Osteocyte (in vitro differentiated cells): ENCODE measurements at regions not wholly inside any gene's neighbourhood (a gene's known extent, or its start where the extent isn't known, plus 50 kb on each side); places are given as distances from the start of the nearest gene placed in this dataset.

ENCODE experiments used
- DNase-seq: peaks from one replicate; pipeline ENCODE4 v3.0.0; 2021; ENCODE audit warnings: mixed read lengths; ENCODE audit not compliant: unreplicated experiment; ENCODE audit errors: extremely low spot score
- H3K27ac Mint-ChIP-seq: one replicate; pipeline ENCODE4 v1.8.0; 2021; ENCODE audit warnings: mild to moderate bottlenecking, mixed read lengths; ENCODE audit not compliant: unreplicated experiment
- H3K27me3 Mint-ChIP-seq: one replicate; pipeline ENCODE4 v1.8.0; 2021; ENCODE audit warnings: mixed read lengths; ENCODE audit not compliant: unreplicated experiment
- H3K36me3 Mint-ChIP-seq: one replicate; pipeline ENCODE4 v1.8.0; 2021; ENCODE audit warnings: mixed read lengths; ENCODE audit not compliant: unreplicated experiment
- H3K4me1 Mint-ChIP-seq: one replicate; pipeline ENCODE4 v1.8.0; 2021; ENCODE audit warnings: mixed read lengths; ENCODE audit not compliant: unreplicated experiment
- H3K4me3 Mint-ChIP-seq: one replicate; pipeline ENCODE4 v1.8.0; 2021; ENCODE audit warnings: mild to moderate bottlenecking, moderate library complexity, mixed read lengths; ENCODE audit not compliant: unreplicated experiment
- H3K9me3 Mint-ChIP-seq: one replicate; pipeline ENCODE4 v1.8.0; 2021; ENCODE audit warnings: mixed read lengths; ENCODE audit not compliant: unreplicated experiment
- CTCF ChIP-seq: fragments of 200-600 bp; sonication (generic); IDR thresholded peaks from 2 replicates; pipeline ENCODE4 v1.5.0; 2021; ENCODE audit warnings: antibody characterized with exemption, mild to moderate bottlenecking, moderate library complexity

DNA sequence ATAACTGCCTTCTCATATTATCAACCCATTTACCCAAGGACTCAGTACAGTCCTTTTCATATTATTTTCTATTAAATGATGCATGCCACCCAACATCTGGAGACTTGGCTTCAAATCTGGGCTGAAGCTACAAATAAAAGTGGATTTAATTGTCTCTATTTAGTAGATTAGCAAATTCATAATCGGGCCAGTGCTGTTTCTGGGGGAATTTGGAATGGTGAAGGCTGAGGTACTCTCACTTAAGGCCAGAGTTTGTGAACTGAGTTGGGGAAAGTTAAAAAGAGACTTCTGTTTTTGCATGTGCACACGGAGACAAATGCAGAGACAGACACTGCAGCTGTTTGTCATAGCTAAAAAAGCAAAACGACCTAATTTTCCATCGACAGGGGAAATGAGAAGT is 100.9 kb downstream of the PFDN4 start:
- no peak overlapping the region for H3K4me3 Mint-ChIP-seq
- no peak overlapping the region for H3K27ac Mint-ChIP-seq
- H3K27me3 Mint-ChIP-seq: peaks cover under 1% of the 10 kb centered on the region
- H3K4me1 Mint-ChIP-seq: no peaks in the 10 kb centered on the region
- TF ChIP-seq CTCF: no peak
- no peaks in the 10 kb centered on the region for H3K36me3 Mint-ChIP-seq
- H3K9me3 Mint-ChIP-seq: no peaks in the 10 kb centered on the region
- no peak for DNase-seq

DNA sequence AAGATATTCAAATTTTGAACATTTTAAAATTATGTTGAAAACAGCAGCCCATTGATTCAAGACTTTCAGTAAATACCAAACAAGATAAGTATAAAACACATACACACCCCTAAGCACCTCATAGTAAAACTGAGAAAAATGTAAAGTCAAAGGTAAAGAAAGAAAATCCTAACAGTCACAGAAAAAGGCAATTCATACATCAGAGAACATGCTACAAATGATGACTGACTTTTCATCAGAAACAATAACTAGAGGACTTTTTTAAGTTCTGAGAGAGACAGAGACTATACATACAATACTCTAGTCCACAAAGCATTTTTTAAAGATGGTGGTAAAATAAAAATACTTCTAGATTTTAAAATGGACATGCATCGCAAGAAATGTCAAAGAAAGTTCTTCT is 111.0 kb downstream of the PFDN4 start:
- Mint-ChIP-seq H3K27ac (no peak overlapping the region), H3K9me3 (no peaks in the 10 kb centered on the region), H3K4me1 (peaks cover 10% of the 10 kb centered on the region), H3K27me3 (peaks cover 4% of the 10 kb centered on the region), H3K4me3 (no peak overlapping the region), H3K36me3 (no peaks in the 10 kb centered on the region)
- DNase-seq: no peak
- TF ChIP-seq CTCF: no peak

GRCh38 chr20:54320148-54320607 is 112.3 kb downstream of the PFDN4 start:
- no peaks in the 10 kb centered on the region for H3K27me3 Mint-ChIP-seq
- no peaks in the 10 kb centered on the region for H3K9me3 Mint-ChIP-seq
- no peaks in the 10 kb centered on the region for H3K36me3 Mint-ChIP-seq
- no peak overlapping the region for H3K27ac Mint-ChIP-seq
- H3K4me1 Mint-ChIP-seq: peaks cover 10% of the 10 kb centered on the region
- no peak overlapping the region for H3K4me3 Mint-ChIP-seq
- DNase-seq: no peak
- TF ChIP-seq CTCF: no peak

- Mint-ChIP-seq H3K27ac (no peak overlapping the region), H3K27me3 (no peaks in the 10 kb centered on the region), H3K36me3 (no peaks in the 10 kb centered on the region), H3K9me3 (no peaks in the 10 kb centered on the region), H3K4me3 (no peak overlapping the region), H3K4me1 (peaks cover 10% of the 10 kb centered on the region)
- no peak for DNase-seq
- TF ChIP-seq CTCF: no peak
Measured at GRCh38 chr20:54321352-54322087, 113.6 kb downstream of the PFDN4 start.

DNA sequence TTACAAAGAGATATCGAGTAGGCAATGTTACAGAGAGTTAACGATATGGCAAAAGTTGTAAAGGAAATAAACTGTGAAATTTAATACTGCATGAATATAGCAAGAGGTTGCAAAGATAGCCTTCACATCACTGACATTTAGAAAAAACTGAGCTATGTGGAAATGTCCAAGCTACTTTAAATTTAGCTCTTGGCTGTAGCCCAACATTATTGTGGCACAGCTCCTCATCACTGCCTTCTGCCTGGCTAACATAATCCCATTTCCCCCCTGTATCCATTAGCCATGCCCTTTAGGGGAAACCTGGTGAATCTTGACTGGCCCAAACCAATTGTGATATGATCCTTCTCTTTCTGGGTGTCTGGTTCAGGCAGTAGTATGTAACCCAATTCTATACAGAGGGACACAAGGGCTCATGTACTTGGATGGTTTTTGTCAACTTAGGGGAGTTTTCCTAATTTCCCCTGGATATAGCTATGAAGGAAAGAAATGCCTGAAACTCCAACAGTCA is 115.4 kb downstream of the PFDN4 start:
- no peaks in the 10 kb centered on the region for H3K9me3 Mint-ChIP-seq
- H3K36me3 Mint-ChIP-seq: no peaks in the 10 kb centered on the region
- peaks cover 10% of the 10 kb centered on the region for H3K4me1 Mint-ChIP-seq
- DNase-seq: no peak
- H3K27me3 Mint-ChIP-seq: no peaks in the 10 kb centered on the region
- H3K27ac Mint-ChIP-seq: no peak overlapping the region
- TF ChIP-seq CTCF: no peak
- H3K4me3 Mint-ChIP-seq: no peak overlapping the region
